ENCODE measurements at regions not wholly inside any gene's neighbourhood (a gene's known extent, or its start where the extent isn't known, plus 50 kb on each side); places are given as distances from the start of the nearest gene placed in this dataset.

- H3K9ac ChIP-seq = no peak overlapping the region
- no peak for DNase-seq
Measured at GRCh38 chr3:27596921-27597320, 112.7 kb upstream of the SLC4A7 start.

More at GRCh38 chr3:27596921-27597320, 112.7 kb upstream of the SLC4A7 start:
- ChIA-PET CTCF (no interaction called here), POLR2A (no interaction called here)
- Histone ChIP-seq H3K79me2 (ENCODE audit: insufficient read depth) (no peaks in the 10 kb centered on the region), H3K4me2 (0 out of 2 replicates have a peak overlapping the region, but pooled peaks have one; percentile 24), H3K4me3 (ENCODE audit: low read depth in 2 of 2, low read length in 1 of 2) (no peak overlapping the region), H4K20me1 (ENCODE audit: insufficient read depth) (no peaks in the 10 kb centered on the region), H3K27me3 (ENCODE audit: insufficient read depth) (no peaks in the 10 kb centered on the region), H3K9me3 (no peaks in the 10 kb centered on the region), H3K9me2 (no peaks in the 10 kb centered on the region), H3F3A (replicated peaks; ENCODE audit: insufficient read depth) (peaks cover 16% of the 10 kb centered on the region), H3K36me3 (replicated peaks in 1 of 2; ENCODE audit: control insufficient read depth in 1 of 2, insufficient read depth in 2 of 2, low read length in 1 of 2) (no peaks in the 10 kb centered on the region), H3K4me1 (ENCODE audit: control insufficient read depth in 1 of 2, insufficient read depth in 2 of 2, low read depth in 1 of 2, low read length in 1 of 2) (peaks cover 0 to 9% of the 10 kb centered on the region in 2 experiments; a peak in 1 of 4 replicates), H3K27ac (ENCODE audit: low read depth in 2 of 2, low read length in 1 of 2) (peak overlapping the region in 1 of 2 experiments; percentile 73; a peak in 2 of 4 replicates), H2AFZ (ENCODE audit: low read depth) (0 out of 2 replicates have a peak overlapping the region, but pooled peaks have one; percentile 36)
- 40% methylated on average over 1 of the region's 1 CpG for WGBS (ENCODE audit: low lambda C conversion rate)
- TF ChIP-seq EP300 (IDR thresholded peaks at IDR 0.05; ENCODE audit: borderline replicate concordance in 1 of 2, low read depth in 1 of 2, low read length in 1 of 2) = no peak
- no peak for TF ChIP-seq MXI1 (IDR thresholded peaks at IDR 0.05; ENCODE audit: low read depth, low read length)
- TF ChIP-seq NRF1 (IDR thresholded peaks at IDR 0.05; ENCODE audit: low read depth, low read length) = no peak
- no peak for TF ChIP-seq GATA2 (CRISPR knock-in tag; IDR thresholded peaks at IDR 0.05)
- no peak for TF ChIP-seq MEF2A (IDR thresholded peaks at IDR 0.05; ENCODE audit: borderline replicate concordance, low read depth)
- no peak for TF ChIP-seq TCF12 (IDR thresholded peaks at IDR 0.05)
- no peak for TF ChIP-seq RXRA (IDR thresholded peaks at IDR 0.05; ENCODE audit: borderline replicate concordance, low read depth)
- no peak for TF ChIP-seq RFX5 (IDR thresholded peaks at IDR 0.05; ENCODE audit: low read length)
- TF ChIP-seq CHD2 (IDR thresholded peaks at IDR 0.05; ENCODE audit: low read length, partially characterized antibody) = no peak
- no peak for TF ChIP-seq ZBTB33 (IDR thresholded peaks at IDR 0.05; ENCODE audit: borderline replicate concordance, low read depth)
- no peak for TF ChIP-seq PBX3 (IDR thresholded peaks at IDR 0.05)
- no peak for TF ChIP-seq REST (IDR thresholded peaks at IDR 0.05; ENCODE audit: low read depth, low read length)
- TF ChIP-seq POLR2AphosphoS5 (IDR thresholded peaks at IDR 0.05; ENCODE audit: low read depth, low read length) = no peak
- no peak for TF ChIP-seq MAX (IDR thresholded peaks at IDR 0.05; ENCODE audit: low read depth)
